ENCODE measurements at regions not wholly inside any gene's neighbourhood (a gene's known extent, or its start where the extent isn't known, plus 50 kb on each side); places are given as distances from the start of the nearest gene placed in this dataset.

GRCh38 chr7:84912018-84912417 is 274.8 kb downstream of the SEMA3D start:
- TF ChIP-seq CTCF (IDR thresholded peaks at IDR 0.05) (no peak), POLR2A (IDR thresholded peaks at IDR 0.05) (no peak)
